SKM-1 (cell line): ENCODE measurements at regions not wholly inside any gene's neighbourhood (a gene's known extent, or its start where the extent isn't known, plus 50 kb on each side); places are given as distances from the start of the nearest gene placed in this dataset.
"Not testable (repeated sequence)": the region's sequence is repeated elsewhere in the genome, so short reads cannot be mapped to it uniquely, and the experiment has no call there.

Experiments used
- DNase-seq: peaks from one replicate; lab custom pipeline; 2025; ENCODE audit not compliant: unreplicated experiment; lab: John Stamatoyannopoulos, UW

DNA sequence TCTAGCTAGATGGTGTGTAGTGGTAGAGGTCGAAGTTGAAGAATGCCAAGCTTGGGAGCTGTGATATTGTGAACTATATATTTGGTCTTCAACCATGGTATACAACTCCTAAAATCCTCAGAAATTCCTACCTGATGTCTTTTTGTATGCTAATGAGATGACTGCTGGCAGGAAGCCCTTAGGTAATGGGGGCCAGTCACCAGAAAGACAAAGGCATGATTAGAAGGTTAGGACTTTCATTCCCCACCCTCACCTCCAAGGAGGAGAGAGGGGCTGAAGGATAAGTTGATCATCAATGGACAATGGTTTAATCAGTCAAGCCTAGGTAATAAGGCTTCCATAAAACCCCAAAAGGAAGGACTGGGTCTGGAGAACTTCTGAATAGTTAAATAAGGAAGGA, 285.7 kb upstream of the POU5F2 start:
- no peak for DNase-seq

DNA sequence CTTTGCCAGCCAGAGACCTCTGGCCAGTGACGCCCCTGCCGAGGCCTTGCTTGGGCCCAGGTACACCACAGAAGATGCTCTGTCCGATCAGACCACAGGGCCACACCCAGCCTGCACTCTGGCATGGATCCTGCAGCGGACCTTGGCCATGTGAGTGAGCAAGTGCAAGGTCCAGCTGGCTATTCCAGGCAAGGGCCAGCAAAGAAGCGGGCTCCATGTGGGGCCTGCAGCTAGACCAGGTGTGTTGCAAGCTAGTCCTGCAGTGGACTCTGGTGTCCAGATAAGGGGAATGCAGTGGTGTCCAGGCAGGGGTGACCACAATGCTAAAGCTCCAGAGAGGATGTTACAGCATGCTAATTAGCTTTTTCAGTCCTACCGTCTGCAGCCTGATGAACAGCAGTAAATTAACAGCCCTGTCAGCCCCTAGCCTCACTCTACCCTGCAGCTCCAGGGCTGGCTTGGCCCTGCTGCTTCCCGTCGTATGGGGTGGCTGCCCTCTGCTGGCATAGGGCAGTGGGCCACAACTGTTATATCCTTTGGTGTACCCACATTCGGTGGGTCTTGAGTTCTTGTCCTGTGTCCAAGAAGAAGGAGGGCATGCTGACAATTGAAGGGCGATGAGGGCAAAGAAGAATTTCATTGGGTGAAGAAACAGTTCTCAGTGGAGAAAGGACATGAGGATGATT, 284.5 kb upstream of the POU5F2 start:
- DNase-seq, result no peak

DNA sequence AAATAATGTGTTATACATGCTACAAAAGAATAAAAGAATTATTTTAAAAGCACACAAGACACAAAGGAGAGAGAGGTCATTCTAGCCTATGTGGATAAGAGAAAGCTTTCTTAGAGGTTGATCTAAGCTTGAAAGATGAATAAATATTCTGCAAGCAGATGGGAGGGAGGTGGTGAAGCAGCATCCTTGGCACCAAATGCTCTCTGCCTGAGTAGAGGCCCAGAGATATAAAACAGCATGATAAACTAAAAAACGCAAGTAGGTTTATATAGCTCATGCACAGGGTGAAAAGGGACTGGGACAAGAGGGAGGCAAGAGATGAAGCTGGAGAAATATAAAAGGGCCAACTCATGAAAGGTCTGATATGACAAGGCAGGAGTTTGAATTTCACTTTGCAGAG, 283.2 kb upstream of the POU5F2 start:
- DNase-seq, result no peak

DNA sequence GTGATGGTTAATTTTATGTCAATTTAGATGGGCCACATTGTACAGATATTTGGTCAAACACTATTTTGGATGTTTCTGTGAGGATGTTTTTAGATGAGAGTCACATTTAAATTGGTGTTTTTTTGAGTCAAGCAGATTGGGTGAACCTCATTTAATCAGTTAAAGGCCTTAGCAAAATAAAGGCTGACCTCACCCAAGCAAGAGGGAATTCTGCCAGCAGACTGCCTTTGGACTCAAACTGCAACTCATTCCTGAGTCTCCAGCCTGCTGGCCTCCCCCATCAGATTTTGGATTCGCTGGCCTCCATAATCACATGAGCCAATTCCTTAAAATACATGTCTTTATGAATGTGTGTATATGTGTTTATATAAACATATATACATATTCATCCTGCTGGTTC, 282.7 kb upstream of the POU5F2 start:
- DNase-seq, result no peak

DNA sequence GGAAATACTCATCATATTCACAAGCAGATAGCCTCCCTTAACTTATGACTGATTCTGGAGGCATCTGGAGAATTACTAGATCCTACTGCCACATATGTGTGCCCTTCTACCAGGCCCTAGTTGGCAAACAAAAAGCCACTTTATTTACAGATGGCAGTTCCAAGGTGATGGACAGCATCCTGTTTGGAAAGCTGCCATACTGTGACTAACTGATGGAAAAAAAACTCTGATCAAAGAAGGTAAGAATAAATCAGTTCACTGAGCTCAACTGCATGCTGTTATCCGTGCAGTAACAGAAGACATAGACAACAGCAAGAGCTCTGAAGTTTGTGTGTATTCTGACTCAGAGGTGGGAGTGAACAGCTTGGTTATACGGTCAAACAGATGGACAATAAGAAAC, 279.8 kb upstream of the POU5F2 start:
- DNase-seq, result no peak

DNA sequence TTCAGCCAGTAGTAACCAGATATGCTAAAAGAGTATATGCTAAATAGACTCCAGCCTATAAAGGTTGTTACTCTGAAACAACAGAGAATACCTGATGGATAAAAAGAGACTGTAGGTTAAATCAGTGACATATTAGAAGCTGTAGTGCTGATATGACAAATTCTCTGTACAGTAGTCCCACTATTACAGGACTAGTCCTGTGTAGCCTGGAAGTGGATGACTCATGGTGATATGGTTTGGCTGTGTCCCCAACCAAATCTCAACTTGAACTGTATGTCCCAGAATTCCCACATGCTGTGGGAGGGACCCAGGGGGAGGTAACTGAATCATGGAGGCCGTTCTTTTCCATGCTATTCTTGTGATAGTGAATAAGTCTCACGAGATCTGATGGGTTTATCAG, 276.2 kb upstream of the POU5F2 start:
- DNase-seq, result no peak

DNA sequence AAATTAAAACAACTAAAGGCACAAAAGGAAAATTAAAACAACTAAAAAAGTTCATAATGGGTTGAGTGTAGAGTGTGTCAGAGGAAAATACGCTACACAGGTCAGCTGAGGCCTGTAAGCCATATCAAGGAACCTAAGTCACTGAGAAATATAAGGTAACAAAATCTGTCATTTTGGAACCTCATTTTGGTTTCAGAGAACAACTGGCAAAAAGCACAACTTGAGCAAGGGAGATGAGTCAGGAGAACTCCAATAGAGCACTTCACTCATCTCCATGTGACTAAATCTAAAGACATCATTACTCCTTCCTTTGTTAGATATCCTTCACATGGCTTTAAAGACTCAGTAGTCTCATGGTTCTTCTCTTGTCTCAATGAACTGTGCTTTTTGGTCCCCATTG, 269.4 kb upstream of the POU5F2 start:
- no peak for DNase-seq

DNA sequence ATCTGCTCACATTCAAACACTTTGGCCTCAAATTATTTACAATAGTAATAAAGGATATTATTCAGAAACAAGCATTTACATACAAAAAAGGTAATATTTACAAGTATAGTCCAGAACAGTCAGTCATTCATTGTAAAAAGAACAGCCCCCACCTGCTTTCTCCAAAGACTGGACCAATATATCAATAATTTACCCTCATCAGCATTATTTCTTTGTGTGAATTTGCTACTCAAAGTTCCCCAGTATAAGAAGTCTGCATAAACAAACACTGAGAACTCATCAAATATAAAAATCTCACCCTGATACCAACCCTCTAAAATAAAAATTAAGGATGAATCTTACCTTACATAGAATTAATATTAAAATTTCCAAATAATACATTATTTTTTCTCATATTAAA, 267.8 kb upstream of the POU5F2 start:
- no peak for DNase-seq

DNA sequence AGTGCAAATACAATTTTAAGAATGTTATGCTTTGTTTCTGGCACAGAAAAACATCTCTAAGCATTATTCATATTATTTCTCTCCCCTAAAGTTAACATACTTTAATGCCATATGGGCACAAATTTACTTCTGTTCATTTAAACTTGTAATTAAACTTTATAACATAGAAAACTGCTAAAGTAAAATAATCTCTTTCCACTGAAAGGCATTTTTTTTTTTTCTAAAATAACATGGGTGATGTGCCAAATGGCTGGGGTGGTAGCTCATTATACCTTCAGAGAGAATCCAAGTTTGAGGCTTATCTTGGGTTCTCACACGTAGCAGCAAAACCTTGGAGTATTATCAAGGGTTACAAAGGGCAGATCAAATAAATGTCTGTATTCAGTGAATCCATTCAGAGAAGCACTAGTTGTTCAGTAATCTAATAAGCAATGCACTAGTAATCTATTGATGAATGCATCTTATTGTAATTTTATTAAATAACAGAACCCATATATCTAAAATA, 257.6 kb upstream of the POU5F2 start:
- DNase-seq, result no peak

DNA sequence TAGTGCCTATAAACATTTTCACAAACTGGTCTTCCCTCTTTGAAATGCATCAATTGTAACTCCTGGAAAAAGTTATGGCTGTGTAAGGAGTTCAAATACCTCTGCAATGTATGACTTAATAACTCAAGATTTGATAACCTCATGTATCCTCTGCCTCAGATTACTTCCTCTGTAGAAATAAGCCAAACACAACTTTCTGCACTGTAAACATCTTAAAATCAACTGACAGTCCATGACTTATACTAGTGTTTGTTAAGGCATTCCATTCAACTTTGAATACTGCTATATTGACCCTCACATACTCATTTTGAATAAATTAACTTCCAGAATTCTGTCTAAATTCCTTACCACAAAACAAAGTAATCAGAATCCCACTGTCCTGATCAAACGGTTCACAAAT, 256.2 kb upstream of the POU5F2 start:
- no peak for DNase-seq

DNA sequence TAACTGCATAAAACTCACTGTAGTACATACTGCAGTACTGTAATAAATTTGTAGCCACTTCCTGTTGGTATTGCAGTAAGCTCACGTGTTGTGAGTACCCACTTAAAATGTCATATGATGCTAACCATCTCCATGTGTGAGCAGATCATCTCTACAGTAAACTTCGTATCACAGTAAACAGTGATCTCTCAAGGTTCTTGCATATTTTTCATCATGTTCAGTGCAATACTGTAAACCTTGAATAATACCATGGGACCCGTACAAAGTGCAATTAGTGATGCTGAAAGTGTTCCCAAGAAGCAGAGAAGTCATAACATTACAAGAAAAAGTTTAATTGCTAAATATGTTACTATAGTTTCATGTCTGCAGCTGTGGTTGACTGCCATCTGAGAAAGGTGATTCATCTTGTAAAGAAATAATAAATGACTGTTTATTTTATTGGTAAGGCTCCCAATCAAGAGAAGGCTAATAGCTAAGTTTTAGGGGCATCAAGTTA, 253.8 kb upstream of the POU5F2 start:
- DNase-seq, result no peak

DNA sequence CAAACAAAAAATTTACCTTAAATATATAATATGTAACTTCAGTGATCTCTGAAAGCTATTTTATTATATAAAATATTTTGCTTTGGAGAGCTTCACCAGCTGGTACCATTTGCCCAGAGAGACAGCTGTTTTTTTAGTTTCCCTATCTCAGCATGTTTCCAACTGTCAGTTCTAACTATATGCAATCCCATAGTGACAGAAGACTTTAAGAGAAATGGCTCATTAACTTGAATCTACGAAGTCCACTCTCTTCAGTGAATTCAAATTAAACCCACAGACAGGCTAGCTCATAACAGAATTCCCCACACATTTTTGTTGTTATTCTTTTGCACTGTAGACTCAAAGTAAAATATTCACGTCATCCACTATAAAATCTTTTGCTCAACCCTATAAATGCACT, 251.8 kb upstream of the POU5F2 start:
- DNase-seq, result no peak

DNA sequence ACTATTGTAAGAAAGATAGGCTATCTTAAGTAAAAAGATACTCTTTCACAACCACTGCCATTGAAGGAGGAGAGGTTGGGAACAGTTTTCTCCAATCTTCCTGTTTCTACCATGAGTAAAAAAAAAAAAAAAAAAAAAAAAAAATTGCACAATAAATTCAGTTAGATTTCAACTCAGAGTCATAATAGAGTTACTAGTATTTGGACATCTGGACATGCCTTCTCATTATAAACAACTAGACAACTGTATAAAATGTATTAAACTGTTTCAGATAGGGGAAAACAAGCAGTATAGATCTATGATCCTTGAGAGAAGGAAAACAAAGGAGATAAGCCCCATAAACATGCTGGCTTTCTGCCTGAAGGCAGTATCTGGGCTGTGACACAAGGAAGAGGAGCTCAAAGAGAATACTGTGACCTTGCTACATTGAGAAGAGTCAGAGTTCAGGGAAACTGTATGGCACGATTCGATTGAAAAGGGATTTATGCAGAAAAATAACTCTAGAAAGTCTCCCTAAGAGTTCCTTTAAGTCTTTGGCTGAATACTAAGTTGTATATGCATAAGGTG, 249.2 kb upstream of the POU5F2 start:
- DNase-seq, result no peak

DNA sequence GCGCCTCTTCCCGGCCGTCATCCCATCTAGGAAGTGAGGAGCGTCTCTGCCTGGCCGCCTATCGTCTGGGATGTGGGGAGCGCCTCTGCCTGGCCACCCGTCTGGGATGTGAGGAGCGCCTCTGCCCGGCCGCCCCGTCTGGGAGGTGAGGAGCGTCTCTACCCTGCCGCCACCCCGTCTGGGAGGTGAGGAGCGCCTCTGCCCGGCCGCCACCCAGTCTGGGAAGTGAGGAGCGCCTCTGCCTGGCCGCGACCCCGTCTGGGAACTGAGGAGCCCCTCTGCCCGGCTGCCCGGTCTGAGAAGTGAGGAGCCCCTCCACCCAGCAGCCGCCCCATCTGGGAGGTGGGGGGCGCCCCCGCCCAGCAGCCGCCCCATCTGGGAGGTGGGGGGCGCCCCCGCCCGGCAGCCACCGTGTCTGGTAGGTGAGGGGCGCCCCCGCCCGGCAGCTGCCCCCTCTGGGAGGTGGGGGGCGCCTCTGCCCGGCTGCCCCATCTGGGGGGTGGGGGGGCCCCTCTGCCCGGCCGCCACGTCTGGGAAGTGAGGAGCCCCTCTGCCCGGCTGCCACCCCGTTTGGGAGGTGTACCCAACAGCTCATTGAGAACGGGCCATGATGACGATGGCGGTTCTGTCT, 244.7 kb upstream of the POU5F2 start:
- DNase-seq, result not testable (repeated sequence)

DNA sequence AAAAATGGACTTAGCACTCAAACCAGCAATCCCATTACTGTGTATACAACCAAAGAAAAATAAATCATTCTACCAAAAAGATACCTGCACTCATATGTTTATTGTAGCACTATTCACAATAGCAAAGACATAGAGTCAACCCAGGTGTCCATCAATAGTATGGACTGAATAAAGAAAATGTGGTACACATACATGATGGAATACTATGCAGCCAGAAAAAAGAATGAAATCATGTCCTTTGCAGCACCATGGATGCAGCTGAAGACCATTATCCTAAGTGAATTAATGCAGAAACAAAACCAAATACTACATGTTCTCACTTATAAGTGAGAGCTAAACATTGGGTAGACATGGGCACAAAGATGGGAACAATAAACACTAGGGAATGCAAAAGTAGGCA, 236.8 kb upstream of the POU5F2 start:
- DNase-seq, result no peak

DNA sequence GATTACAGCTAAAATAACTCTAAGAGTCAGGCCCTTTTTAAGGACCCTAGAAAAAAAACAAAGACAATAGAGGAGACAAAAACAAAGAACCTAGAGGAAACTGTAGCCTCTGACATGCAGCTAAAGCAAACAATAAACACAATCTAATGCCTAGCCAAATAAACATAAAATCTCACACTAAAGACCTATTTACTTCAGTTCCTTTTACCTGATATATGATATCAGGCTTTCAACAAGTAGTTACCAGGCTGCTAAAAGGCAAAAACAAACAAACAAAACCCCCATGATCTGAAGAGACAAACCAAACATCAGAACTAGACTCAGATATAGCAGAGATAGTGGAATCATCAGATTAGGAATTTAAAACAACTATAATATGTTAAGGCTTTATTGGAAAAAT, 226.5 kb upstream of the POU5F2 start:
- DNase-seq, result no peak

DNA sequence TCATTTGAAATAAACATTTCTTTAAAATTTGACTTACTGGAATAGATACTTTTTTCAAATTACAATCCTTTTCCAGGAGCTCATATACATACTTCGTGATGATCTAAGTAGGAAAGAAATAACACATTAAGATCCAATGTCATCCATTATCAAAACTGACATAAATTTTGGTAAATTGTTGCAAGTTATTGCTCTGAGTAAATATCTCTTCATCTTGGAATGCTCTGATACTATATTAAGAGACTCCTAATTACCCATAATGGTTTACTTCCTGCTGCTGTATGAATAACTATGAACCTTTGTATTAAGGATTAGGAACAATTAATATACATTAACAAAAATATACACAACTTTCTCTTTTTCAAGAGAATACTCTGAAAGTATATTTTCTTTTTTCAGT, 223.0 kb upstream of the POU5F2 start:
- DNase-seq, result no peak

DNA sequence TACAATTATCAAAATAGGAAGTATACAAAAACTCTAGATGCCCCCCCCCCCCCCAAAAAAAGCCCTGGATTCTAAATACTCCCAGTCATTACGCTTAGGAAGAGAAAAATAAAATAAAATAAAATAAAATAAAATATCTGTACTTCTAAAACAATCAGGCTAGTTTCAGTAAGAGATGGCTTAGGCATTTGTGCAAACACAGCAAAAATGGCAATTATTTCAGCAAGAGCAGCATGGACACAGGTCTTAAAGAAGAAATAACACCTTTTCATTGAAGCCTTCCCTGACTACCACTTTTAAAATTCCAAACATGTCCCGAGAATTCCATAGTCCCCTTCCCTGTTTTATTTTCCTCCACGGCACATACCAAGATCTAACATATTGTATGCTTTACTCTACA, 218.6 kb upstream of the POU5F2 start:
- DNase-seq, result no peak

DNA sequence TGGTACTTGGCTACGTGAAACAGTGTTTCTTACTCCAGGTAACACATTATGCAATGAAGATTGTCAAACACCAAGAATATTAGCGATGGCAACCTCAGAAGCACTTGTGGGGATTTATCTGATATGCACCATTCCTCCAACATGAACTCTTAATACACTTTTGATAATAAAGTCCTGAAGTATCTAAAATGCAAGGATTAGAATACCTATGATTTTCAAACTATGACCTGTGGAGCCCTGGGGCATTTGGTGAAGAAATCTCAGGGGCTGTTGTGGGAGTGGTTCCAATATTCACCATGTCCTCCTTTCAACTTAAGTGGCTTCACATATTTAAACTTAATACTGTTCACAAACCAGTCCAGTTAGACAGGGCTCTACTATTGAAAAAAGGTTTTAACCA, 214.6 kb upstream of the POU5F2 start:
- no peak for DNase-seq

DNA sequence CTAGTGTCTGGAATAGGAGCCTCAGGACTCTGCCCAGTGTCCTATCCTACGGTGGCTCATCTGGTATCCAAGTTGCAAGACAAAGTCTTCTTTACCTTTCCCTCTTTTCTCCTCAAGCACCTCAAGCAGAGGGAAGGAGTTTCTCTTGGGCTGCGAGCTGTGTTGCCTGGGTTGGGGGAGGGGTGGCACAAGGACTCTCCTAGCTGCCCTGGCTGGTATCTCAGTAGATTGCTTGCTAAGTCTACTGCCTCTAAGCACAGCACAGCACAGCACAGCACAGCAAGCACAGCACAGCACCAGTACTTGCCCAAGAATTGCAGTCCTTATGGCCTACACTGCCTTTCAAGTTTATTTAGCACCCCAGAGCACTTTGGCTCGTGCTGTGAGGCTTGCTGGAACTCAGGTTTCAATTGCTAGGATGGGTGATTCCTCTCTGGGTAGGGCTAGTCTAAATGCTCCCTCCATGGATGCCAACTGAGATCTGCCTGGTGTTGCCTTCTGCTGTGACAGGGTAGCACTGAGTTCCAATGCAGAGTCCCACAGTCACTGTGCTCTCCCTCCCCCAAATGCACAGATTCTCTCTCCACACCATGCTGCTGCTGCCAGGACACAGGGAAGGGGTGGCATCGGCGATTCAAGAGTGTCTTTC, 213.1 kb upstream of the POU5F2 start:
- DNase-seq, result no peak

DNA sequence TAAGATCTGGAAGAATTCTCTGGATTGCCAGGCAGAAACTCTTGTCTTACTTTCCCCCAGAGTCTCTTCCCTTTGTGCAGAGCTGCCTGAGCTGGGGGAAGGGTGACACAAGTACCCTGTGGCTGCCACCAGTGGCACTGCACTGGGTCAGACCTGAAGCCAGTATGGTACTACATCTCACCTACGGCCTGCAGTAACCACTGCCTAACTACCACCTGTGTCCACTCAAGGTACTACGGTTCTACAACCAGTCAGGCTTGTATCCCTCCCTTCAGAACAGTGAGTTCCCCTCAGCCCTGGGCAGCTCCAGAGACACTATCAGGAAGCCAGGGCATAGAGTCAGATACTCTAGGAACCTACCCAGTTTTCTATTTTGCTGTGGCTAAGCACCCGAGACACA, 212.0 kb upstream of the POU5F2 start:
- DNase-seq, result no peak

DNA sequence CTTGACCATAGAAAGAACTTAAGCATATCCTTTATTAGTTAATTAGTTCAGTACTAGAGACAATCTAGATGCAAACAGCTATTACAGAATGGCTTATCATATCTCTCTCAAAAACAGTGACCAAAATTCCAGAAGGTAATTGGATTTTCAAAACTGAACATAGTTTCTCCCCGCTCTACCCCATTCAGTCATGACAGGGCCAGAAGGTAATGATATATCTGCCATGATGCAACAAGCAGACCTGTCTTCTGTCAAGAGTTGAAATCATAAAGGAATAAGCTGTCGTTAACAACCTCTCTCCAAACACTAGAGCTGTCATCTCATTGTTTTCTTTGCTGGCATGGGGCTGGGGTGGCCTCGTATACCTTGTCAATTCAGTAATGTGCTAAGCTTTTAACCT, 200.5 kb upstream of the POU5F2 start:
- no peak for DNase-seq
